NCI-H2196 treated with DMSO at 0.1 percent for 48 hours (cell line): ENCODE measurements at regions not wholly inside any gene's neighbourhood (a gene's known extent, or its start where the extent isn't known, plus 50 kb on each side); places are given as distances from the start of the nearest gene placed in this dataset.

Source experiments
- DNase-seq: peaks from one replicate; lab custom pipeline; 2025; ENCODE audit not compliant: unreplicated experiment; lab: John Stamatoyannopoulos, UW

GRCh38 chr6:119584088-119584487 lies 234.5 kb upstream of the MAN1A1 start:
- no peak for DNase-seq

DNA sequence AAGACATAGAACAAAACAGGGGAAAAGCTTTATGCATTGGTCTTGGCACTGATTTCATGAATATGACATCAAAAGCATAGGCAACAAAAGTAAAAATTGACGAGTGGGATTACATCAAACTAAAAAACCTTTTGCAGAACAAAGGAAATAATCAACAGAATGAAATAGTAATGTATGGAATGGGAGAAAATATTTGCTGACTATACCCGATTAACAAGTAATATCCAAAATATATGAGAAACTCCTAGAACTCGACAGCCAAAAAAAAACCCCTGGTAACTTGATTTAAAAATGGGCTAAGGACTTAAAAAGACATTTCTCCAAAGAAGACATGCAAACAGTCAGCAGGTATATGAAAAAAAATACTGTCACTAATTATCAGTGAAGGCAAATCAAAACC lies 231.7 kb upstream of the MAN1A1 start:
- no peak for DNase-seq

GRCh38 chr6:119575721-119576120 lies 226.2 kb upstream of the MAN1A1 start:
- no peak for DNase-seq

DNA sequence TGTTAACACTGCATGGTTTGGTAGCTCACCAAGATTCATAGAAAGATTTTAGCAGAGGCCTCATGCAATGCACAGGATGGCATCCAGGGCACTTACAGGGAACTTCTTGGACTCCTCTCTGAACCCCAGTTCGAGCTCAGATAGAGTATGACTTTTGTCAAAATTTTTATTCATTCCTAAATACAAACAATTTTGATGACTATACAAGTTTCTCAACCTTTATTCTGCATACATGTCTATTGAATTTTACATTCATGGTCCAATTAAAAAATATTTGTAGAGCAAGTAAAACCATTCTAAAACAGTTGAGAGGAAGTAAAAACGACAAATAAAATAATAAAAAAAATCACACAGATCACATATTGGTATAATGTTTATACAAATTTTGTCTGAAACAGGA lies 219.0 kb upstream of the MAN1A1 start:
- no peak for DNase-seq

DNA sequence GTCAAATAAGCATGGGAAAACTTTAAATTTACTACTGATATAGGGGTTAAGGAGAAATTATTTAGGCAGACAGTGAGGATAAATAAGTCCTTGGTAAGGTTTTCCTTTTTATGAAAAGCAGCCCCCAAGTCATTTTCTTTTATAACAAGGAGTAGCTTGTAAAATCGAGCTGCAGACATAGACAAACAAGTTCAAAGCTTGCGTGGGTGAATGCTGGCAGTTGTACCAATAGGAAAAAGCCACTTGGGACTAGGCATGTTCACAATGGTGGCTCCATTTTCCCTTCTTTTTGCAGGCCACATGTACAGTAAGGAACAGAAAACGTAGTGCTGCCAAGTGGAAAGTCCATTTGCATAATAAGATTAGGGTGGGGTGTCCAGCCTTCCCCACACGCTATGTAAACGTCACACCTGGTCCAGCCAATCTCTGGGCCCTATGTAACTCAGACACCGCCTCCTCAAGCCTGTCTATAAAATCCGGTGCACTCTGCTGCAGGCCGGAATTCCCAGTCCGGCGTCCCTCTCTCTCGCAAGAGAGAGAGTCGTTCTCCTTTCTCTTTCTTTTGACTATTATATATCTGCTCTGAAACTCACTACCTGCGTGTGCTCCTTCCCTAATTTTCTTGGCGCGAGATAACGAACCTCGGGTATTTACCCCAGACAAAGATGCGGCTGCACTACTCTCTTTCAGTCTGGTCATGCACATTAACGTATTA lies 217.1 kb upstream of the MAN1A1 start:
- DNase-seq: no peak

- no peak for DNase-seq
Measured at GRCh38 chr6:119565893-119566292, 216.3 kb upstream of the MAN1A1 start.

GRCh38 chr6:119562168-119562567 lies 212.6 kb upstream of the MAN1A1 start:
- DNase-seq: no peak

DNA sequence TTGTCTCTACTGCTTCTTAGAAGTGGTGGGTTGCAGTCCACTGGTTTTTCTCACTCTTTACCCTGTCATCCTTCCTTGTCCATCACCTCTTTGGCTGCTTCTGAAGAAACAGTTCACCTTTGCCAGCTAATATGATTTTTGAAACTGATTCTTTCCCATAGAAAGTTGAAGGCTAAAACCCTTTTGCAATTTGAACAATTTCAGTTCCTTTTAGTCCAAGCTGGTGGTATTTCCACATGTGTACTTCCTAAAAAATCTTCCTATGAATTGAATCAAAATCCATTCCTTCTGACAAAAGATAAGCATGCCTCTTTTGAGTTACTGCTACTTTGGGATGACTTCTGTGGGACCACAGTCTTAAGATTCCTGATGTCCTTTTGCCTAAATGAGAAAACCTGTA lies 210.0 kb upstream of the MAN1A1 start:
- DNase-seq: no peak

GRCh38 chr6:119557239-119557638 lies 207.7 kb upstream of the MAN1A1 start:
- DNase-seq: no peak

GRCh38 chr6:119552021-119552420 lies 202.5 kb upstream of the MAN1A1 start:
- no peak for DNase-seq

- no peak for DNase-seq
Measured at GRCh38 chr6:119547024-119547423, 197.5 kb upstream of the MAN1A1 start.

DNA sequence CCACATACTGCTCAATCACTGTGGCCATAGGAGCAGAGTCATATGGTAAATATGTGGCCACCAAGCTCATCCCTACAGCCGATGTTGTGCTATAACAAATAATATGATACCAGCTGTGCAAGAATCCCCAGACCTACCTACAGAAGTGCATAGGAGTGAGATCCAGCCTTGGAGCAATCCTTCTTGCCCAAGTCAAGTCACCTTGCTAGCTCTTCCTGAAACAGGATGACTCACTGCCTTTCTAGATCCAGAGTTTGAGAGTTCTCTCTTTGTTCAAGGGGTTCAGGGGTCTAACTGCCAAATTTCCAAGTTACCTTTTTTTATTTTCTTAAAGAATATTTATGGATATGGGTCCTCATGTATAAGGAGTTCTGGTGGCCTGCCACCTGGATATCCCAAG lies 195.7 kb upstream of the MAN1A1 start:
- DNase-seq: no peak

DNA sequence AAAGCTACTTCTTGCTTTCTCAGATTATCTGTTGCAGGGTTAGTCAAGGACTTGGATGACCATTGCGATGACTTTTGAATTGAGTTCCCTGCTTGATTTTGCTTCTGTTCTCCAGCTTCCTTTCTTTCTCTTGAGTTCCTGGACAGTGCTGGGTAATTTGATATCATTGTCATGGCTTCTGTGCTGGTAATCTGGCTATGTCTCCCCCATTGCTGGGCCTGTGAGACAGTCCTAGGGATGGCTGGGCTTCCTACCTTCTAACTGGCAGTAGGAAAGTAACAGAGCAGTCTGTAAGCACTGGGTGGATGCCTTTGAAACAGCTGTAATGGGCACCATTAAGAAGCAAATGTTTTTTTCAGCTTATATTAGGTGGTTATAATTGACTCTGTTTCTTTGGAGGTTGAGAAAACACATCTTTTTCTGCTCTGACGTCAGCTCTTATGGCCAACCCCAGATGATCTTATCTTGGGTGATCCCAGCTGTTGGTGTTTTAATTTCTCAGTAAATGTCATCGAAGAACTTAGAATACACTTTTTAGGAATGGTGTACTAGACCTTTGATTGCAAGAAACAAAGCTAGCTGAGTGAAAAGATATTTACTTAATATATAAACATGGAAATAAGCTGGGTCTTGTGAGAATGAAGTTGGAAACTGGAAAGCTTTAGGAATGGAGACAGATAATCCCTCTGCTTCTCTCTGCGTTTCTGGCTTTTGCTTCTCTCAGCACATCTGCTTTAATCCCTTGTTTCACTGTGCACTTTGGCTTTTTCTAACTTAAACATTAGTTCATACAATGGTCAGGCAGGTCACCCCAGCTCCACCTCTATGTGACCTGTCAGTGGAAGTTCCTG lies 195.0 kb upstream of the MAN1A1 start:
- DNase-seq: no peak

DNA sequence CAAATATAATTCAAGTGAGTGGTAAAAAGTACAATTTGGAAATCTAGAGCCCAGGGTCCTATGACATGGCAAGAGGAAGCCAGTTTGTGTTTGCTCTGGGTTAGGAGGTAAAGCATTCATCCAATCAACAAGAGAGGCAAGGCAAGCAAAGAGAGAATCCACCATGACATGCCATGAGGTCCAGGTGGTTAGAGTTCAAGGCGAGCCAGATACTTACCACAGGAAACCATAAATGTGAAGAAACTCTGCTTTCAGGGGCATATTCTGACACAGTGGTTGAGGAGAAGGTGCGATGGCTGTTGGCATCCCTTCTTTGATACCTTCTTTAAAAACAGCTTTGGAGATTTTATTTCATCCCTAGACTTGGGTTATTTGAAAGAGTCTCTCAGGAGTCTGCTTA lies 193.8 kb upstream of the MAN1A1 start:
- no peak for DNase-seq

DNA sequence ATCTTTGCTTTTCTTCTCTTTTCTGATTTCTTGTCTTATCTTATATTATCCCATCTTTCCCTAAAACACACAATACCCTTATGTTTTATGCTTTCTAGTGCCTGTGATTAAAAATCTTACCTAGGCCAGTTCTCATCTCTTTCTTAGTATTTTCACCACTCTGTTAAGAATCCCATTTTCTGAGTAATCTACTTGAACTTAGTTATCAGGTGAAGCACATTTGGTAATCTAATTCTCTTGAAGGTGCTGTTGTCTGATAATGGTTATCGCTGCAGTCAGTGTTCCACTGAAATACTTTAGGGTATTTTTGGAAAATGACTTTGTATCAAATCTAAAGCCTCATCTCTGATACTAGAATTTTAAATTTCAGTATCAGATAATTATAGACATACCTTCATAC lies 192.5 kb upstream of the MAN1A1 start:
- DNase-seq: no peak

GRCh38 chr6:119541132-119541905 lies 191.8 kb upstream of the MAN1A1 start:
- DNase-seq: no peak

- no peak for DNase-seq
Measured at GRCh38 chr6:119540417-119540816, 190.9 kb upstream of the MAN1A1 start.

DNA sequence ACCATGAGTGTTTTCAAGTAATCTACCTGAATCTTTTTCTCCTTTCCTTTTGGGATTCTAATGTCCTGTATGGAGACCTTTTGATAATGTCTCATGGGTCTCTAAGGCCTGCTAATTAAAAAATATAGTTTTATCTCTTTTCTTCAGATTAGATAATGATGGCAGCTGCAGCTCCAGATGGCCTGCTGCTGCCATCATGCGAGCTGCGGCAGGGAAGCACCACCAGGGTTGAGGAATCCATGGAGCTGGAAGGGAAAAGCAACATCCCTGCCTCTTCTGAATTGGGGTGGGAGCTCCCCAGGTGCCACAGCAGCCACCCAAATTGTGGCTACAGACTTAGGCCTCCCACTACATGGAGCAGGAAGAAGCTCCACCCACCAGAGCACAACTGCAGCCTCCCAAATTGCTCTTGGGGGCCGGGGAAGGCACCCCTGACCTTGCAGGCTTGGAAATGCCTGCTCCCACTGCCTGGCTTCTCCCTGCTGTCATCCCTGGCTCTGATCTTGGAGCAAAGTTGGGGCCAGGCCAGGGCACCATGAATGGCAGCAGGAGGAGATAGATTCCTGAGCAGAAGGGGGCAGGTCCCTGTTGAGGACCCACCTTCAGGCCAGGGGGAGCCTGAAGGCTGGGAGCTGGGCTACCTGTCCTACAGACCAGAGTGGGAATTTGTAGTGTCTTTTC lies 189.6 kb upstream of the MAN1A1 start:
- DNase-seq: no peak

DNA sequence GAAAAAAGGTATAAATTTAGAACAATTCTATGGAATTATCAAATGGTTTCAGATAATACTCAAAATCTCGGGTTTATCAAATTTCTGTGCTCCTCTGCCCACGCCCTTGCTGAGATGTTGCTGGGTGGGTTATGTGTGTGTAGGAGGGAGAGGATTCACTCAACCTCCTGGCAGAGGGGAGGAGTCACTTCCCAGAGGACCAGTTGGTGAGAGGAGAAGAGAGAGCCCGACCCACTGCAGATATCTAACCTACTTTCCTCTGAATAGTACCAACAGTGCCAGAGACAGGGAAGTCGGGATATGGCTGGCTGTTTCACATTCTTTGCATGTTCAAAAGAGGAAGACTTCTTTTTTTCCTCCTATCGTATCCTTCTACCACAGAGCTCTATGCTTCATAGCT lies 187.1 kb upstream of the MAN1A1 start:
- DNase-seq: no peak

GRCh38 chr6:119535332-119535731 lies 185.8 kb upstream of the MAN1A1 start:
- DNase-seq: no peak

- no peak for DNase-seq
Measured at GRCh38 chr6:119533603-119534279, 184.2 kb upstream of the MAN1A1 start.
